HepG2 (cell line): ENCODE measurements at regions not wholly inside any gene's neighbourhood (a gene's known extent, or its start where the extent isn't known, plus 50 kb on each side); places are given as distances from the start of the nearest gene placed in this dataset.
A peak's percentile ranks its signal among the peaks of the same experiment; 100 is the strongest.

Experiments used
- CHD2 ChIP-seq: IDR thresholded peaks from 2 replicates; pipeline ENCODE4 v1.6.1; 2011; ENCODE audit warnings: low read depth, low read length, improper control_type of control experiment
- ESRRA ChIP-seq: sonication (generic); formaldehyde crosslinking; IDR thresholded peaks from 2 replicates; pipeline ENCODE4 v1.5.1; 2020; ENCODE audit warnings: mild to moderate bottlenecking, low read depth, missing genetic modification reagents
- FLYWCH1 ChIP-seq: sonication (generic); formaldehyde crosslinking; IDR thresholded peaks from 2 replicates; pipeline ENCODE4 v1.8.1; 2023; ENCODE audit warnings: mild to moderate bottlenecking, missing genetic modification reagents
- KAT2B ChIP-seq: fragments of 150-350 bp; IDR thresholded peaks from 2 replicates; pipeline ENCODE4 v1.6.1; 2014; ENCODE audit warnings: low read depth, low read length, borderline replicate concordance
- POGK ChIP-seq: sonication (generic); formaldehyde crosslinking; conservative IDR thresholded peaks from 2 replicates; pipeline ENCODE4 v1.8.0; 2022; ENCODE audit warnings: mild to moderate bottlenecking, moderate library complexity, missing genetic modification reagents
- PPARG ChIP-seq: conservative IDR thresholded peaks from 2 replicates; pipeline ENCODE4 v1.6.1; 2016; ENCODE audit warnings: missing biosample characterization, missing genetic modification reagents
- RAD51 ChIP-seq: fragments of 450-650 bp; IDR thresholded peaks from 2 replicates; pipeline ENCODE4 v1.6.1; 2016; ENCODE audit warnings: borderline replicate concordance
- SOX13 ChIP-seq, 3 experiments: fragments of 450-650 bp in 1 of 3; sonication (generic) in 1 of 3; formaldehyde crosslinking in 1 of 3; IDR thresholded peaks in 2 of 3; conservative IDR thresholded peaks in 1 of 3; 2 replicates each; pipeline versions ENCODE4 v1.5.0 to v1.6.1; 2016 to 2020; ENCODE audit warnings: antibody characterized with exemption in 1 of 3, mild to moderate bottlenecking in 1 of 3, missing compliant biosample characterization in 1 of 3, missing genetic modification reagents in 1 of 3, moderate library complexity in 1 of 3
- TRIM22 ChIP-seq: fragments of 450-650 bp; IDR thresholded peaks from 2 replicates; pipeline ENCODE4 v1.6.1; 2017
- ZFP36L2 ChIP-seq: sonication (generic); formaldehyde crosslinking; IDR thresholded peaks from 2 replicates; pipeline ENCODE4 v1.4.0; 2020; ENCODE audit warnings: missing genetic modification reagents
- ZSCAN5A ChIP-seq: sonication (generic); formaldehyde crosslinking; IDR thresholded peaks from 2 replicates; pipeline ENCODE4 v1.8.0; 2022; ENCODE audit warnings: mild to moderate bottlenecking, missing genetic modification reagents, borderline replicate concordance
- TF ChIP-seq, protein P1 (sequence below): sonication (generic); formaldehyde crosslinking; conservative IDR thresholded peaks from 2 replicates; pipeline ENCODE4 v1.5.0; 2020; ENCODE audit warnings: missing genetic modification reagents
- TF ChIP-seq, protein P2 (sequence below): sonication (generic); formaldehyde crosslinking; IDR thresholded peaks from one replicate; pipeline ENCODE4 v1.5.1; 2020; ENCODE audit warnings: mild to moderate bottlenecking, missing genetic modification reagents; ENCODE audit errors: not compliant biosample characterization

DNA sequence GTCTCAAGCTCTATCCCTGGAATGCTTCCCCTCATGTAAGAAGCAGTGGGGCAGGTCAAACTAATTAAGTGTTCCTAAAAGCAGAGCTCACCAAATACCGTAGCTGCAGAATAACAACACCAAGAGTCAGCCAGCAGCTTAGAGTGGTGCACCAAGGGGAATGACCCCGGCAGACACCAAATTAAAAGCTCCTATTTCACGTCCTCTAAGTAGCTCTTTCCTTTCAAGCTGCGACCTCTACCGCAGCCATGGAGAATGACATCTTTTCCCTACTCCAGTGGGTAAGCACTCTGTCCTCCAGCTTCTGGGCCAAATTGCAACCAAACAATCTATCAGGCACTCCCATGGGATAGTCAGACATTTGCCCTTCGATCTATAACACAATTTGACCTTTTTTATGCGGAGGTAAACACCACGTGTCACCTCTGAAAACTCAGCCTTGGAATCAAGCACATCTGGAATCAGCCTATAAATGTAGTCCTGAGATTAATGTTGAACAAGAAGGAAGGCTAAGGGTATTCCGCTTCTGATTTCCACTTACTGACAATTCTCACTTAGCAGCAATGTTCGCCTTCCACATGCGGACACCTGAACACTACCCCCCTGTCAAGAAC is 67.6 kb upstream of the CDKN3 start (continued):
- TF ChIP-seq ZSCAN5A (no peak), KAT2B (no peak), CHD2 (no peak), RAD51 (no peak), PPARG (no peak), TRIM22 (no peak), POGK (CRISPR knock-in tag) (0 out of 2 replicates have a peak, but pooled peaks have one; percentile 22), FLYWCH1 (CRISPR knock-in tag) (no peak), ESRRA (CRISPR knock-in tag) (no peak), SOX13 (IDR thresholded peaks at IDR 0.05) (no peak), SOX13 (CRISPR knock-in tag; conservative IDR thresholded peaks at IDR 0.05 in 1 of 2, IDR thresholded peaks at IDR 0.05 in 1 of 2) (peak in 1 of 2 experiments; percentile 39; a peak in 1 of 4 replicates), ZFP36L2 (no peak)
- TF ChIP-seq, protein P1, sequence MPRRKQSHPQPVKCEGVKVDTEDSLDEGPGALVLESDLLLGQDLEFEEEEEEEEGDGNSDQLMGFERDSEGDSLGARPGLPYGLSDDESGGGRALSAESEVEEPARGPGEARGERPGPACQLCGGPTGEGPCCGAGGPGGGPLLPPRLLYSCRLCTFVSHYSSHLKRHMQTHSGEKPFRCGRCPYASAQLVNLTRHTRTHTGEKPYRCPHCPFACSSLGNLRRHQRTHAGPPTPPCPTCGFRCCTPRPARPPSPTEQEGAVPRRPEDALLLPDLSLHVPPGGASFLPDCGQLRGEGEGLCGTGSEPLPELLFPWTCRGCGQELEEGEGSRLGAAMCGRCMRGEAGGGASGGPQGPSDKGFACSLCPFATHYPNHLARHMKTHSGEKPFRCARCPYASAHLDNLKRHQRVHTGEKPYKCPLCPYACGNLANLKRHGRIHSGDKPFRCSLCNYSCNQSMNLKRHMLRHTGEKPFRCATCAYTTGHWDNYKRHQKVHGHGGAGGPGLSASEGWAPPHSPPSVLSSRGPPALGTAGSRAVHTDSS (CRISPR knock-in tag): no peak
- TF ChIP-seq, protein P2, sequence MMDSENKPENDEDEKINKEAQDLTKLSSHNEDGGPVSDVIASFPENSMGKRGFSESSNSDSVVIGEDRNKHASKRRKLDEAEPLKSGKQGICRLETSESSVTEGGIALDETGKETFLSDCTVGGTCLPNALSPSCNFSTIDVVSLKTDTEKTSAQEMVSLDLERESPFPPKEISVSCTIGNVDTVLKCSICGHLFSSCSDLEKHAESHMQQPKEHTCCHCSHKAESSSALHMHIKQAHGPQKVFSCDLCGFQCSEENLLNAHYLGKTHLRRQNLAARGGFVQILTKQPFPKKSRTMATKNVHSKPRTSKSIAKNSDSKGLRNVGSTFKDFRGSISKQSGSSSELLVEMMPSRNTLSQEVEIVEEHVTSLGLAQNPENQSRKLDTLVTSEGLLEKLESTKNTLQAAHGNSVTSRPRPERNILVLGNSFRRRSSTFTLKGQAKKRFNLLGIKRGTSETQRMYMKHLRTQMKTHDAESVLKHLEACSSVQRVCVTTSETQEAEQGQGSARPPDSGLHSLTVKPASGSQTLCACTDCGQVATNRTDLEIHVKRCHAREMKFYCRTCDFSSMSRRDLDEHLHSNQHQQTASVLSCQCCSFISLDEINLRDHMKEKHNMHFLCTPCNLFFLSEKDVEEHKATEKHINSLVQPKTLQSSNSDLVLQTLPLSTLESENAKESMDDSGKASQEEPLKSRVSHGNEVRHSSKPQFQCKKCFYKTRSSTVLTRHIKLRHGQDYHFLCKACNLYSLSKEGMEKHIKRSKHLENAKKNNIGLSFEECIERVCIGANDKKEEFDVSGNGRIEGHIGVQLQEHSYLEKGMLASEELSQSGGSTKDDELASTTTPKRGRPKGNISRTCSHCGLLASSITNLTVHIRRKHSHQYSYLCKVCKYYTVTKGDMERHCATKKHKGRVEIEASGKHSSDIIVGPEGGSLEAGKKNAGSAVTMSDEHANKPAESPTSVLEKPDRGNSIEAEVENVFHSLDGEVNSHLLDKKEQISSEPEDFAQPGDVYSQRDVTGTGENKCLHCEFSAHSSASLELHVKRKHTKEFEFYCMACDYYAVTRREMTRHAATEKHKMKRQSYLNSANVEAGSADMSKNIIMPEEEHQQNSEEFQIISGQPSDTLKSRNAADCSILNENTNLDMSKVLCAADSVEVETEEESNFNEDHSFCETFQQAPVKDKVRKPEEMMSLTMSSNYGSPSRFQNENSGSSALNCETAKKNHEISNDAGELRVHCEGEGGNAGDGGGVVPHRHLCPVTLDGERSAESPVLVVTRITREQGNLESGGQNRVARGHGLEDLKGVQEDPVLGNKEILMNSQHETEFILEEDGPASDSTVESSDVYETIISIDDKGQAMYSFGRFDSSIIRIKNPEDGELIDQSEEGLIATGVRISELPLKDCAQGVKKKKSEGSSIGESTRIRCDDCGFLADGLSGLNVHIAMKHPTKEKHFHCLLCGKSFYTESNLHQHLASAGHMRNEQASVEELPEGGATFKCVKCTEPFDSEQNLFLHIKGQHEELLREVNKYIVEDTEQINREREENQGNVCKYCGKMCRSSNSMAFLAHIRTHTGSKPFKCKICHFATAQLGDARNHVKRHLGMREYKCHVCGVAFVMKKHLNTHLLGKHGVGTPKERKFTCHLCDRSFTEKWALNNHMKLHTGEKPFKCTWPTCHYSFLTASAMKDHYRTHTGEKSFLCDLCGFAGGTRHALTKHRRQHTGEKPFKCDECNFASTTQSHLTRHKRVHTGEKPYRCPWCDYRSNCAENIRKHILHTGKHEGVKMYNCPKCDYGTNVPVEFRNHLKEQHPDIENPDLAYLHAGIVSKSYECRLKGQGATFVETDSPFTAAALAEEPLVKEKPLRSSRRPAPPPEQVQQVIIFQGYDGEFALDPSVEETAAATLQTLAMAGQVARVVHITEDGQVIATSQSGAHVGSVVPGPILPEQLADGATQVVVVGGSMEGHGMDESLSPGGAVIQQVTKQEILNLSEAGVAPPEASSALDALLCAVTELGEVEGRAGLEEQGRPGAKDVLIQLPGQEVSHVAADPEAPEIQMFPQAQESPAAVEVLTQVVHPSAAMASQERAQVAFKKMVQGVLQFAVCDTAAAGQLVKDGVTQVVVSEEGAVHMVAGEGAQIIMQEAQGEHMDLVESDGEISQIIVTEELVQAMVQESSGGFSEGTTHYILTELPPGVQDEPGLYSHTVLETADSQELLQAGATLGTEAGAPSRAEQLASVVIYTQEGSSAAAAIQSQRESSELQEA (CRISPR knock-in tag): no peak
